HG02938 (cell line): ENCODE measurements at regions not wholly inside any gene's neighbourhood (a gene's known extent, or its start where the extent isn't known, plus 50 kb on each side); places are given as distances from the start of the nearest gene placed in this dataset.
"Not testable (repeated sequence)": the region's sequence is repeated elsewhere in the genome, so short reads cannot be mapped to it uniquely, and the experiment has no call there.

Experiments
- ATAC-seq: cut with Tn5 transposase; IDR thresholded peaks from one replicate; pipeline ENCODE4 v1.9.1; 2021; ENCODE audit warnings: mild to moderate bottlenecking, moderate library complexity; ENCODE audit not compliant: unreplicated experiment

GRCh38 chr9:7739595-7739994 lies 60.0 kb downstream of the DMAC1 start:
- ATAC-seq = no peak

- no peak for ATAC-seq
Measured at GRCh38 chr9:7735311-7735710, 64.3 kb downstream of the DMAC1 start.

DNA sequence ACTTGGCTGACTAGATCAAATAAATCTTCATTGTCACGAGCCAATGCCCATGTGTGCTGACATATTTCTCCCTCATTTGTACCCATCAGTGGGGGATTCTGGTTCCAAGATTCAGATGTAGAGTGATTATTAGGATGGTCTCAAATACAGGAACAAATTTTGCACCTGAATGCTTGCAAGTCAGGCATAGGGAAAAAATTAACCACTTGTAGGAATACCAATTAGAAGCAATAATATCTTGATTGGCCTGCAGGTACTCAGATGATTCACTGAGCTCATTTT lies 69.5 kb downstream of the DMAC1 start:
- no peak for ATAC-seq

- ATAC-seq = no peak
Measured at GRCh38 chr9:7729371-7730163, 70.0 kb downstream of the DMAC1 start.

DNA sequence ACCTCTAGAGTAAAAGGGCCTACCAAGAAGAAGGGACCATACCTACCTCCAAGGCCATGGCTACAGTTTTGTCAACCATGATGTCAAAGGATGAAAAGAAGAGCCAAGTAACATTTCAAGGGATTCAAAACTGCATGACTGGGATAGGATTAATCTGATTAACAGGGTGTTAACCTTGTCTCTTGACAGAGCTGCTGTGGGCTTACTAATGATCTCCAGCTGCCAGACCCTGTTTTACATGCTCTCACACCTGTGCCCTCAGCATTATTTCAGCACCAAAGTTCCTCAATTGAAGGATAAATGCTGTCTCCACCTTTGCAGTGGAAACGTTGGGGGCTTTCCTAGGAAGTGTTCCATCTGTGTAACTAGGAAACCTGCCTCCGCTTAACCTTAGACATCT lies 78.3 kb downstream of the DMAC1 start:
- ATAC-seq = no peak

DNA sequence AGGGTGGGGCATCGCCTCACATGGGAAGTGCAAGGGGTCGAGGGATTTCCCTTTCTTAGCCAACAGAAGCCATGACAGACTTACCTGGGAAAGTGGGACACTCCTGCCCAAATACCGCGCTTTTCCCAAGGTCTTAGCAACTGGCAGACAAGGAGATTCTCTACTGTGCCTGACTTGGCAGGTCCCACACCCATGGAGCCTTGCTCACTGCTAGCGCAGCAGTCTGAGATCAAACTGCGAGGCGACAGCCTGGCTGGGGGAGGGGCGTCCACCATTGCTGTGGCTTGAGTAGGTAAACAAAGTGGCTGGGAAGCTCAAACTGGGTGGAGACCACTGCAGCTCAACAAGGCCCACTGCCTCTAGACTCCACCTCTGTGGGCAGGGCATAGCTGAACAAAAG lies 86.5 kb downstream of the DMAC1 start:
- ATAC-seq = not testable (repeated sequence)

- no peak for ATAC-seq
Measured at GRCh38 chr9:7710686-7711085, 88.9 kb downstream of the DMAC1 start.

- no peak for ATAC-seq
Measured at GRCh38 chr9:7707934-7708333, 91.6 kb downstream of the DMAC1 start.

- no peak for ATAC-seq
Measured at GRCh38 chr9:7704543-7704942, 95.0 kb downstream of the DMAC1 start.

DNA sequence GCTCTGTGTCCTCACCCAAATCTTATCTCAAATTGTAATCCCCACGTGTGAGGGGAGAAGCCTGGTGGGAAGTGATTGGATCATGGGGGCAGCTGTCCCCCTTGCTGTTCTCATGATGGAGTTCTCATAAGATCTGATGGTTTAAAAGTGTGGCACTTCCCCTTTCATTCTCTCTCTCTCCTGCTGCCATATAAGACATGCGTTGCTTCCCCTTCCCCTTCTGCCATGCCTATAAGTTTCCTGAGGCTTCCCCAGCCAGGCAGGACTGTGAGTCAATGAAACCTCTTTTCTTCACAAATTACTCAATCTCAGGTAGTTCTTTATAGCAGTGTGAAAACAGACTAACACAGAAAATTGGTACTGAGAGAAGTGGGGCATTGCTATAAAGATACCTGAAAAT lies 107.7 kb downstream of the DMAC1 start:
- no peak for ATAC-seq

GRCh38 chr9:7690014-7690413 lies 109.6 kb downstream of the DMAC1 start:
- no peak for ATAC-seq

DNA sequence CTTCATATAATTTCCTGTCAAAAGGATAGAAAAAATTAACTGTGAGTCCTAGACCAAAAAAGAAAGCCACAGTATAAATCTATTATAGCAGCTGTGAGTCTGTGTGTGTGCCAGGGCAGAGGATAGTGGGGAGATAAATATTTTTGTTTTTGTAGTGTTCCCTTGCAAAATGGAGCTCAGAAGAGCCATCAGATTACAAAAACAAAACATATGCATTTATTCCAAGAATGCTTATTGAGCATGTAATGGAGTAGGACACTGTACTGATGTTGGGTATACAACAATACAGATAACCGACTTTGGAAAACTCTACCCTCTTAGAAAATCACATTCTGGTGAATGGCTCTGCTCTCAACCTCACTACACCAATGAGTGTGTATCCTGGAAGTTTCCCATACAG lies 111.0 kb downstream of the DMAC1 start:
- ATAC-seq = no peak

DNA sequence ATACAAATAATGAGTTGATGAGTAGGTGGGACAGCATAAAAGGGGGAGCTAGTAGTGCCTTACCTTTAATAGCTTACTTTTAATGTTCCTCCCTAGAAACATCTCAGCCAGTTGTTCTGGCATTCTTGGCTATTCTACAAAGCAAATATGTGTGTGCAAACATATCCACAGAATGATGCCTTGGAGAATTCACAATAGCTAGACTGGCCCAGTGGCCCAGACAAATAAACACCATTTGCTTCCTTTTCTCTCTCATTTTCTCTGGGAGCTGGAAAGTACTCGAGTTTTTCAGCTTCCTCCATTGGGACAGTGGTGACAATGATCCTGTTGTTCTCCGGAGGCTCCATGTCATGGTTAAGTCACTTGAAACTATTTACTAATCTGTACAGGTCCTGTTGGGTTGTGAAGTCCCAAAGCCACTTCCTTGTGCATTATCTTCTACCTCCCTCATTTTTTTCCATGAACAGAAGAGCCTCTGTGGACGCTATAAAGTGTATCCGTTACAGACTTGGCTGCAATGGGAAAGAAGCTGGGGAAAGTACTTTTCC lies 122.9 kb downstream of the DMAC1 start:
- no peak for ATAC-seq

GRCh38 chr9:7671847-7672246 lies 127.7 kb downstream of the DMAC1 start:
- ATAC-seq = no peak

GRCh38 chr9:7668541-7668940 lies 131.0 kb downstream of the DMAC1 start:
- no peak for ATAC-seq

- ATAC-seq = no peak
Measured at GRCh38 chr9:7665874-7666273, 133.7 kb downstream of the DMAC1 start.

GRCh38 chr9:7659766-7660165 lies 139.8 kb downstream of the DMAC1 start:
- ATAC-seq = no peak

- ATAC-seq = no peak
Measured at GRCh38 chr9:7656636-7657035, 142.9 kb downstream of the DMAC1 start.

DNA sequence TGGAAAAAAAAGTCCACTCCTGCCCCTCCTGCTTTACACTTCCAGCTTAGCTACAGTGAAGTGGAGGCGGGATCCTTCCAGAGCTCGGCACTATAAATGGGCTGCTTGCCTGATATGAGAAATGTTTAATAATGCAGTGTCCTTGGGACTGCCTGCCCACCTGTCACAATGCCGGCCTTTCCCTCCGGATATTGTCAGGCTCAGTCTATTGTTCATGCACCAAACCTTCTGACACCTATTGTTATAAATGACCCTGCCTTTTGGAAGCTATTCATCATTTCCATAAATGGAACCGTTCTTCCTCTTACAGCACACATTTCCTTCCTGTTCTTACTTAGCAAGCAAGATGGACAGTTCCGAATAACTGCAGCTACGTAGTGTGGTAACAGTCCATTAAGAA lies 146.3 kb downstream of the DMAC1 start:
- ATAC-seq = no peak

GRCh38 chr9:7640231-7640630 lies 159.3 kb downstream of the DMAC1 start:
- no peak for ATAC-seq

GRCh38 chr9:7639471-7639870 lies 160.1 kb downstream of the DMAC1 start:
- ATAC-seq = no peak

- ATAC-seq = no peak
Measured at GRCh38 chr9:7636838-7637467, 162.6 kb downstream of the DMAC1 start.

DNA sequence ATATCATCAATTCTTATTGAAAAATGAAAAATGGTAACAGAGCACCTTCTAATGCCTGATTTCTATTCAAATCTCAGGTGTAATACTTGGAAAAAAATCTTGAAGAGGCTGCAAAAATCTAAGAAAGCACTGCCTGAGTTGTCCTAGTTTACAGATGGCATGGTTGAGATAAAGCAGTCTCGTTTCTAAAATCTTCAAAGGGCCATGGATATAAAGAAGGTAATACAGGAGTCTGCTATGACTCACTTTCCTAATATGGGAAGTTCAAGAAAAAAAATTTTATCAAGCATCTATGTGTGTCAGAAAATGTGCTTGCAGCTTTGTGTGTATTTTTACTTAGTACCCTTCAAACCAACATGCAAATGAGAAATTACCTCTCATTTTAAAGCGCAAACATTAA lies 163.3 kb downstream of the DMAC1 start:
- ATAC-seq = no peak
